Endodermal cell (in vitro differentiated cells): ENCODE measurements at regions not wholly inside any gene's neighbourhood (a gene's known extent, or its start where the extent isn't known, plus 50 kb on each side); places are given as distances from the start of the nearest gene placed in this dataset.
A peak's percentile ranks its signal among the peaks of the same experiment; 100 is the strongest.

ENCODE experiments used
- DNase-seq: peaks from one replicate; pipeline ENCODE4 v3.0.0-alpha.2; 2017
- H3K27ac ChIP-seq: 2 replicates; pipeline ENCODE4 v1.5.1; 2013; ENCODE audit warnings: mild to moderate bottlenecking, low read depth, low read length, moderate library complexity
- H3K27me3 ChIP-seq: 2 replicates; pipeline ENCODE4 v1.6.1; 2013; ENCODE audit warnings: mild to moderate bottlenecking, low read length, moderate library complexity; ENCODE audit not compliant: insufficient read depth, control insufficient read depth, poor library complexity, severe bottlenecking
- H3K36me3 ChIP-seq: 2 replicates; pipeline ENCODE4 v1.7.0; 2013; ENCODE audit warnings: mild to moderate bottlenecking, low read length, moderate library complexity; ENCODE audit not compliant: control insufficient read depth, insufficient read depth
- H3K4me1 ChIP-seq: one replicate; pipeline ENCODE4 v1.7.0; 2013; ENCODE audit warnings: low read length; ENCODE audit not compliant: control insufficient read depth, insufficient read depth
- H3K4me3 ChIP-seq: 2 replicates; pipeline ENCODE4 v1.5.1; 2013; ENCODE audit warnings: mild to moderate bottlenecking, low read length, moderate library complexity
- H3K9ac ChIP-seq: 2 replicates; pipeline ENCODE4 v1.6.1; 2013; ENCODE audit warnings: mild to moderate bottlenecking, low read length, moderate library complexity; ENCODE audit not compliant: poor library complexity, severe bottlenecking; ENCODE audit errors: extremely low read depth
- H3K9me3 ChIP-seq: 2 replicates; pipeline ENCODE4 v1.6.1; 2013; ENCODE audit warnings: mild to moderate bottlenecking, low read length, moderate library complexity; ENCODE audit not compliant: control insufficient read depth
- H3K27ac Mint-ChIP-seq: 2 replicates; pipeline ENCODE4 v1.8.0; 2020; ENCODE audit warnings: mixed read lengths
- H3K27me3 Mint-ChIP-seq: 2 replicates; pipeline ENCODE4 v1.8.0; 2021; ENCODE audit warnings: mild to moderate bottlenecking, mixed read lengths; ENCODE audit not compliant: insufficient read depth
- H3K36me3 Mint-ChIP-seq: 2 replicates; pipeline ENCODE4 v1.8.0; 2020; ENCODE audit warnings: low read depth, mixed read lengths
- H3K4me1 Mint-ChIP-seq: 2 replicates; pipeline ENCODE4 v1.8.0; 2020; ENCODE audit warnings: mixed read lengths
- H3K4me3 Mint-ChIP-seq: 2 replicates; pipeline ENCODE4 v1.8.0; 2020; ENCODE audit warnings: mild to moderate bottlenecking, moderate library complexity, mixed read lengths
- H3K9me3 Mint-ChIP-seq: 2 replicates; pipeline ENCODE4 v1.8.0; 2020; ENCODE audit warnings: mild to moderate bottlenecking, mixed read lengths
- WGBS, 2 experiments: methylation state at CpG; one replicate each; pipeline versions ENCODE4 v1.1.5 to v1.1.7; 2013; ENCODE audit warnings: missing lambda C conversion rate in 2 of 2, mixed read lengths in 1 of 2; ENCODE audit not compliant: insufficient coverage in 1 of 2, insufficient read length in 1 of 2; 5-methylcytosine and 5-hydroxymethylcytosine counted together
- TF ChIP-seq, protein P1 (sequence below): fragments of 200-600 bp; sonication (generic); conservative IDR thresholded peaks from 2 replicates; pipeline ENCODE4 v1.5.0; 2021; ENCODE audit warnings: antibody characterized with exemption, mild to moderate bottlenecking

DNA sequence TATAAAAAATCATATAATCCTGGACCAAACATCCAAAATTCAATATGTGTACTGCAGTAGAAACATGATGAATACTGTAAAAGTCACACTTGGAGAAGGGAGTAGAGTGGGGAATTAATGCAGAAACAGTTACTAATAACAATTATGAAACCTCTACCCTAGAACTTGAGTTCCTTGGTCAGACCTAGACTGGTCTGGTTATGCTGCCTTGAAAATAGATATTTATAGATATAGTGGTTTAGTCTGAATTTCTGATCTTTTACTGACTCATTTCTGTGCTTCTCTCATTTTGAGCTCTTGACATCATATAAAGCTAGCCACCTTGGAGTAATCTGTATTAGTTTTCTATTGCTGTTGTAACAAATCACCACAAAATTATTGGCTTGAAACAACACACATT, 808.7 kb upstream of the CDH10 start:
- Mint-ChIP-seq H3K27ac (no peak overlapping the region), H3K4me1 (peaks cover 22% of the 10 kb centered on the region), H3K36me3 (no peaks in the 10 kb centered on the region), H3K9me3 (no peaks in the 10 kb centered on the region), H3K4me3 (no peak overlapping the region), H3K27me3 (no peaks in the 10 kb centered on the region)
- no peak for DNase-seq
- Histone ChIP-seq H3K9ac (no peak overlapping the region), H3K4me3 (no peak overlapping the region), H3K4me1 (peaks cover 3% of the 10 kb centered on the region), H3K9me3 (no peaks in the 10 kb centered on the region), H3K27ac (no peak overlapping the region), H3K27me3 (no peaks in the 10 kb centered on the region), H3K36me3 (no peaks in the 10 kb centered on the region)
- TF ChIP-seq, protein P1, sequence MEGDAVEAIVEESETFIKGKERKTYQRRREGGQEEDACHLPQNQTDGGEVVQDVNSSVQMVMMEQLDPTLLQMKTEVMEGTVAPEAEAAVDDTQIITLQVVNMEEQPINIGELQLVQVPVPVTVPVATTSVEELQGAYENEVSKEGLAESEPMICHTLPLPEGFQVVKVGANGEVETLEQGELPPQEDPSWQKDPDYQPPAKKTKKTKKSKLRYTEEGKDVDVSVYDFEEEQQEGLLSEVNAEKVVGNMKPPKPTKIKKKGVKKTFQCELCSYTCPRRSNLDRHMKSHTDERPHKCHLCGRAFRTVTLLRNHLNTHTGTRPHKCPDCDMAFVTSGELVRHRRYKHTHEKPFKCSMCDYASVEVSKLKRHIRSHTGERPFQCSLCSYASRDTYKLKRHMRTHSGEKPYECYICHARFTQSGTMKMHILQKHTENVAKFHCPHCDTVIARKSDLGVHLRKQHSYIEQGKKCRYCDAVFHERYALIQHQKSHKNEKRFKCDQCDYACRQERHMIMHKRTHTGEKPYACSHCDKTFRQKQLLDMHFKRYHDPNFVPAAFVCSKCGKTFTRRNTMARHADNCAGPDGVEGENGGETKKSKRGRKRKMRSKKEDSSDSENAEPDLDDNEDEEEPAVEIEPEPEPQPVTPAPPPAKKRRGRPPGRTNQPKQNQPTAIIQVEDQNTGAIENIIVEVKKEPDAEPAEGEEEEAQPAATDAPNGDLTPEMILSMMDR: no peak

DNA sequence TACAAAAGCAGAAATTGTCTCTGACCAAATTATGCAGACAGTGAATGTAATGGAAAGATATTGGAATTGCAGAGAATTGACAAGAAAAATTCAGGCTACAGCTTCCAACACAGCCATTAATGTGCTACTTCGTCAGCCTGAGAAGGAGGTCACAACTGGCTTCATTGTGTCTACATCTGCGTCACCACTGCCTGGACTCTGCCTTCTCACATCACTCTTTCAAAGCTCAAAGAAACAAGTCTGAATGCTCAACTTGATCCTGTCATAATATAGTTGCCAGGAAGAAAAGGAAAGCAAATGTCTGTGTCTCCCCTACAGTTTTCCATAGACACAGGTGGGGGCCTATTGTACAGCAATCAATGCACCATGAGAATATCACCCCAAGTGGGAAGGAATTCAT, 806.5 kb upstream of the CDH10 start:
- Mint-ChIP-seq H3K4me3 (no peak overlapping the region), H3K9me3 (no peaks in the 10 kb centered on the region), H3K4me1 (peaks cover 30% of the 10 kb centered on the region), H3K36me3 (no peaks in the 10 kb centered on the region), H3K27me3 (no peaks in the 10 kb centered on the region), H3K27ac (peak overlapping the region; percentile 28)
- WGBS, 2 experiments: 99 to 100% methylated on average over 1 to 2 of the region's 2 CpGs
- no peak for DNase-seq
- H3K4me3 ChIP-seq: no peak overlapping the region
- no peaks in the 10 kb centered on the region for H3K27me3 ChIP-seq
- H3K4me1 ChIP-seq: peaks cover 15% of the 10 kb centered on the region
- H3K36me3 ChIP-seq: no peaks in the 10 kb centered on the region
- H3K27ac ChIP-seq: no peak overlapping the region
- TF ChIP-seq, protein P1: no peak
- no peaks in the 10 kb centered on the region for H3K9me3 ChIP-seq
- no peak overlapping the region for H3K9ac ChIP-seq

DNA sequence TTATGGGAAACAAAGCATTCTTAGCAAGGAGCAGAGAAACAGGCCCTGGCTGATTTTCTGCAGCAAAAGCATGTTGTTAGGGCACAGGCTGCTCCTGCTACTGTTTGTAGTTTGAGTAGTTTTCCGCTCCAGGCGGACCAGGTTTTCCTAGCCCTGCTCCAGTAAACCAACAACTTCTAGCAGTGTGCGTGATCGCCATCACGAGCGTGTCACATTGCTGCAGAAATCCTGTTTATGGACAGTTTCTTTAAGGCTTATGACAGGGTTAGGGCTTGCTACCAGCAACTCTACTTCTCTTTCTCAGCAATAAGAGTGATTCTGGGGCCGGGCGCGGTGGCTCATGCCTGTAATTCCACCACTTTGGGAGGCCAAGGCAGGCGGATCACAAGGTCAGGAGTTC, 803.9 kb upstream of the CDH10 start:
- H3K4me1 ChIP-seq: peaks cover 15% of the 10 kb centered on the region
- Mint-ChIP-seq H3K36me3 (peaks cover 8% of the 10 kb centered on the region), H3K27me3 (no peaks in the 10 kb centered on the region), H3K4me1 (peaks cover 32% of the 10 kb centered on the region), H3K4me3 (peak overlapping the region; percentile 19), H3K27ac (peak overlapping the region; percentile 95), H3K9me3 (no peaks in the 10 kb centered on the region)
- peak overlapping the region; percentile 82 for H3K27ac ChIP-seq
- H3K36me3 ChIP-seq: no peaks in the 10 kb centered on the region
- H3K9ac ChIP-seq: peak overlapping the region; percentile 24
- DNase-seq: peak; percentile 72
- TF ChIP-seq, protein P1: no peak
- H3K9me3 ChIP-seq: no peaks in the 10 kb centered on the region
- peak overlapping the region; percentile 12 for H3K4me3 ChIP-seq
- WGBS, 2 experiments: 75% methylated on average over 10 of the region's 10 CpGs; no CpG with 5 or more reads in 1 of the 2 experiments
- H3K27me3 ChIP-seq: no peaks in the 10 kb centered on the region
